ENCODE measurements at regions not wholly inside any gene's neighbourhood (a gene's known extent, or its start where the extent isn't known, plus 50 kb on each side); places are given as distances from the start of the nearest gene placed in this dataset.
"Not testable (repeated sequence)": the region's sequence is repeated elsewhere in the genome, so short reads cannot be mapped to it uniquely, and the experiment has no call there.

DNA sequence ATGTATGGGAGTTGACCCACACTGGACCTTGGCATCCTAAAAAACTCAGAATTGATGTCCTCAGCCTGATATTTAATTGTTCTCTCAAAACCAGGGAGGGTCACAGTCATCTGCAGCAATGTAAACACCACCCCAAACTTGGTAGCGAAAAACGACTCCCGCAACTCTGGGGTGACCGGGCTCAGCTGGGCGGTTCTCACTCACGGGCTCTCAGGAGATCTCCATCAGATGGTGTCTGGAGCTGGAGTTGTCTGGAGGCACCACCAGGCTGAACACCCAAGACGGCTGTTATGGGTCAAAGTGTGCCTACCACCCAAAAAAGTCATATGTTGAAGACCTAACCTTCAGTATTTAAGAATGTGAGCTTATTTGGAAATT, 50.9 kb upstream of the NXT1 start:
- no peak for DNase-seq

DNA sequence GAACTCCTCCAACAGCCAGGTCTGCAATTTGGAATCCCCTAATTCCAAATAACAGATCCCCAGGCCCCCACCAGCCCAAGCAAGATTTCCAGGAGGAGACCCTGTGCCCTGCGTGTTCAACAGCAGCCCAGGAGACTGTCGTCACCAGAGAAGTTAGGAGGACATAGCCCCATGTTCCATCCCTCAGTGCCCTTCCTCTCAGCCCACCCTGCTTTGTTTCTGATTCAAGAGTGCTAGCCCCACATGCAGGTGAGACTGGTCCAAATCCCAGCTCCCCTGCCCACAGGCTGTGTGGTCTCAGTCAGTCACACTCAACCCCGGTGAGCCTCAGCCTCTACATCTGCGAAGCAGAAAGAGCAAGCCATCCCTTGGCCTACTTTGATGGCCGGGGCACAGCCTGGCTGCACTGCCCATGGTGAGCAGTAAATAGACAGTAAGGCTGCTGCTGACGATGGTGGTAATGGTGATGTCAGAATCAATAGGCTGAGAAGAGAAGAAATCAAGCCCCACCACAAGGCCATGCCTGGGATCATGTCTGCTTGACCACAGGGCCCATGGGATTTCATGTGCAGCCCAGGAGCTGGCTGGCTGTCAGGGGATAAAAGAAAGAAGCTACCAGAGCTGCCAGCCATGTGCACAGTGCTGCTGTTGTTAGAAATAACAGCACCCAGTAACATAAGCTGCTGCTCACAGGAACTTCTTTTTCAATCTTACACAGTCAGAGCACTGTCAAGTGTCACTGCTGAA, 51.5 kb upstream of the NXT1 start:
- no peak for DNase-seq

DNA sequence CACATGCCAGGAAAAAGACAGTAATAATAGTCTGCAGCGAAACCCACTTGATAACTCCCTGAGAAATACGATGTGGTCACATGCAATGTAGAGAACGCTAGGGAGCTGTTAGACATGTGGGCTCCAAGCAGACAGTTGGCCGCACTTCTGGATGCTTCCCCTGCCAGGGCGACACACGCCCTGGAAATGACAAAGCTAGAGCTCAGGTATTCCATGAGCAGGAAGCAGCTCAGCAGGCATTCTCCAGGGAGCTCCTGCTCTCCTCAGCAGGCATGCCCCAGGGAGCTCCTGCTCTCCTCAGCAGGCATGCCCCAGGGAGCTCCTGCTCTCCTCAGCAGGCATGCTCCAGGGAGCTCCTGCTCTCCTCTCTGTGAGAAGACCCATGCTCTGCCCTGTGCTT, 52.4 kb upstream of the NXT1 start:
- no peak for DNase-seq

DNA sequence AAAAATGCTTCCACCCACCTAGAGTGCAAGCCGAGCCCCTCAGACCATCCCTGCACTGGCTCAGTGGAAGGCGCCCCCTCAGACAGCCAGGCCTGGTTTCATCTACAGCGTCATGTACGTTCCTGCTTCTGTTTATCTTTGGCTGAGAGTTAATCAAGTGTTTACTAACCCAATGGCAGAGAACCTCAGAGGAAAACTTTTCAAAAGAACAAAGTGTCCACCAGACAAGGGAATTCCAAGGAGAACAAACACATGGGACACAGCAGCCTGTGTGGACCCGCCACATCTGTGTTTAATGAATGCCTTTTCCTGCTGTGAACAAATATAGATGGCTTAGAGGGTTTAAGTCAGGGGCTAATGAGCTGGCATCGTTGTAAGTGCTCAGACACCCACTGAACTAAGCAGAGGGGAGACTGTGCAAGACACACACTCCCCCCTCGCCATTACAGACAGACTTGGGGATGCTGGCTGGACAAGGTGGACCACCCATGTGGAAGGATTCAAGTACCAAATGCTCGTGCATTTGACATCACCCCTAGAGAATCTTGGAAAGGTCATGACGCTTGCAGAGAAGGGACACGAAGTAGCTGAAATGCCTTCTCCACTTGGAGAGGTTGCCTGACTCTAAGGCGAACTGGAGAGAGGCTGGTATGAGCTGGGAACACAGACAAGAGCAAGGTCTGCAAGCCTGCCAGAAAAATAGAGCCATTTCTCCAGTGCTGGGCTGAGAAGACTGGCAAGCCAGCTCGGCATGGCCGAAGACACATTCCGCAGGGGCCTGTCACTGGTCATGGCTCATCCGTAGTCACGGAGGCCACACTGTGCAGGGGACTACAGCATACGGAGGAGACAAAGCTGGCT, 53.5 kb upstream of the NXT1 start:
- no peak for DNase-seq

DNA sequence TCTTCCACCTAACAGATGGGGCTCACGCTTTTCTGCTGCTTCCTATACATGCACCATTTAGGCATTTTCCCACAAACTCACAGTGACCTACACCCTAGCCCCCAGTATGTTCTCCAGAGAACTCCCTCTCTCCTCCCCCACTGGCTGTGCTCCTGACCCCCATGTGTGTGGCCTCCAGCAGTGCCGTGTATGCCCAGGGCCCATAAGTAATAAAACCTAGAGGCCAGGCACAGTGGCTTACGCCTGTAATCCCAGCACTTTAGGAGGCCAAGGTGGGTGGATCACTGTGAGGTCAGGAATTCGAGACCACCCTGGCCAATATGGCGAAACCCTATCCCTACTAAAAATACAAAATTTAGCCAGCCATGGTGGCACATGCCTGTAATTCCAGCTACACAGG, 54.7 kb upstream of the NXT1 start:
- no peak for DNase-seq

DNA sequence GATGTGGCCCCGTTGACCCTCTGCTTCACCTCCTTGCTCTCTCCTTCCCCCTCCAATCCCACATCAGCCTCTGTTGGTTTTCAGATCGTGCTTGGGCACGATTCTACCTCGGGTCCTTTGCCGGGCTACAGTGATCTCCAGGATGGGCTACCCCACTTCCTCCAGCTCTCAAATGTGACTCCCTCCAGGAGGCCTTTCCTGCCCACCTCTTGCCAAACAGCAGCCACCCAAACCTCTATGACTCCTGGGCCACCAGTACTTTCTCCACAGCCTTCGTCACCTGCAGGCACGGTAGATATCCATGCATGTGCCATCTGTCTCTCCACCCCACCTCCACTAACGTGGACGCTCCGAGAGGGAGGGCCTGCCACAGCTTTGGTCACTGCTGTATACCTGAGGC, 55.9 kb upstream of the NXT1 start:
- DNase-seq = no peak

DNA sequence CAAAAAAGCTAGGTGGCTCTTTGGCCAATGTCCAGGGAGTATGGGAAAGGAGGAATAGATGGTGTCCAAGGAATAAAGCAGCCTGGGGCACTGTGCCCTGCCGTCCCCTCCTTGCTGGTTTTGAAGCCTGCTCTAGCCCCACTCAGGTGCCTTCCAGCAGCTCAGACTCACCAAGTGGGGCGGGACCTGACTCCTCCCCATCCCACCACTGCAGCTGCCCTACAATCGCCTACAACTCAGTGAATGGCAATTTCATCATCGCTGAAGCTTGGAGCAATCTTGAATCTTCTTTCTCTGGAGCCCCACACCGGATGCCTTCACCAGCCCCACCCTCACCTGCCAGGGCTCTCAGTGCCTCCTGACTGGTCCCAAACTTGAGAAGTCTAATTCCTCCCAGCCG, 56.4 kb upstream of the NXT1 start:
- DNase-seq = no peak

DNA sequence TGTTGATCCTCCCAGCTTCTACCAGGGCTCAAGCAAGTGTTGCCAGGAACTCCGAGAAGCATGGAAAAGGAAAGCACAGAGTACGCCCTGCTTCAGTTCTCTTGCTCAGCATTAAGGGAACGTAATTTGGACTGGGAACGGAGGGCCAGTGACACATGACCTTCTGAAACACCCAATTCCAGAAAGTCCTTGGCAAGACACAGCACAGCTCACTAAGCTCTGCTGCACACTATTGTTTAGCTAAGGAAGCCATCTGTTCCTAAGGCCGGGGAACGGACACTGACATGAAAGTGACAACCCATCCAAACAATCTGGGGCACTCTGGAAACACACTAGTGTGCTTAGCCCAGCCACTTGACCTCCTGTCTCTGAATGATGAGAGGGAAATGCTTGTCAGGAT, 56.9 kb upstream of the NXT1 start:
- DNase-seq = no peak

DNA sequence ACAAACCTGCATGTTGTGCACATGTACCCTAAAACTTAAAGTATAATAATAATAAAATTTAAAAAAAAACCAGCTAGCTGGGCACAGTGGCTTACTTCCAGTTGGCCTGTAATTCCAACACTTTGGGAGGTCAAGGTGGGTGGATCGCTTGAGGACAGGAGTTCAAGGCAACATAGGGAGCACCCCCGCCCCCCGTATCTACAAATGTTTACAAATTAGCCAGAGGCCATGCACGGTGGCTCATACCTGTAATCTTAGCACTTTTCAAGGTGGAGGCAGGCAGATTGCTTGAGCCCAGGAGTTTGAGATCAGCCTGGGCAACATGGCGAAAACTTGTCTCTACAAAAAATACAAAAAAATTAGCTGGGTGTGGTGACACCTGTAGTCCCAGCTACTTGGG, 58.3 kb upstream of the NXT1 start:
- not testable (repeated sequence) for DNase-seq

DNA sequence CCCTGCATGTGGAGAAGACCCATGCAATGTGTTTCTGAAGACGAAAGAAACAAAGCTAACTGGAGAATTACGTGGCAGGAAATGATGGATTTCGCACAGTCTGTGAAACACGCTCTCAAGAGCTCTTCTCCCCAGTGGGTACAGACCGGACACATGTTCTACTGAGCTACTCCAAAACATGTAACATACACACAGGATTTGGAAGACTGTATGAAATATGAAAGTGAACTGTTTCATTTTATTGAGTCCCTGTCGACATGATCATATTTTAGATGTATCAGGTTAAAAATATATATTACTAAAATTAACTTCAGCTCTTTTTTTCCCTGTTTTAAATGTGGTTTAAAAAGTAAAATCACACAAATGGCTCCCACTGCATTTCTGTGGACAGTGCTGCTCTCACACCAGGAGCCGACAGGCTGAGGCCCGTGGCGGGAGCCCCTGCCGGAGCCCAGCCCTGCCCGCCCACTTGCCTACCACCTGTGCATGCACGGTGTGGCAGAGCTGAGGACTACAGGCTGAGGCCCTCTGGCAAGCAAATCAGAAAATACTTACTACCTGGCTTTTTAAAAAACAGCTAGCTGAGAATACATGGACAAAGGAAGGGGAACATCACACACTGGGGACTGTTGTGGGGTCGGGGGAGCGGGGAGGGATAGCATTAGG, 58.9 kb upstream of the NXT1 start:
- no peak for DNase-seq

DNA sequence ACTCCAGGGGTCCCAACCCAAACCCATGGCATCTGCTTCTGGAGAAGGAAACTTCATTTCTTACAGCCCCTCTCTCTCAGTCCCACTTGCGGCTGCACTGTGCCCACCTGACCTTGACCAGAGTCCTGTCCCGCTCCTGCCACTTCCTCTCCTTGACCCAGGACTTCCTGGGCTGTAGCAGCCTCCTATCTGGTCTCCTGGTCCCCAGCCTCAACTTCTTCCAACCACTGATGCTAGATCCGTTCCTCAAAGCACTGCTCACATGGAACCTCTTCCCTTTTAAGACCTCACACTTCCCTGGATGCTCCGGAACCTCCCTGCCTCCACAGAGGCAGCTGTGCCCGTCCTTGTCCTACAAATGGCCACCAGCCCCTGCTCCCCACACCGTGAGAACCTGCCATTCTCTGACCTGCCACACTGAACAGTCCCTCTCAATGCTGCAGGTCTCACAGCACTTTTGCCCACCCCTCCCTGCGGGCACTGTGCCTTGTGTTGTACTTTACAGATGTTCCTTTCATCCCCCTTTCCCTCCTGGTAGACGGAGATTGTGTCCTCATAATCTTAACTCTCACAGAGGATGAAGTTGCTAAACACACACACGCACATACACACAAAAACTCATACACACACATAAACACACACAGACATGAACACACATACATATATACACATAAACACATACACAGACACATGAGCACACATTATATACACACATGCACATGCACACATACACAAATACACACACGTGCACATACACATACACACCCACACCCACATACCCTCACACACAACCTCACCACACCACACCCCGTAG, 59.6 kb upstream of the NXT1 start:
- DNase-seq = no peak

DNA sequence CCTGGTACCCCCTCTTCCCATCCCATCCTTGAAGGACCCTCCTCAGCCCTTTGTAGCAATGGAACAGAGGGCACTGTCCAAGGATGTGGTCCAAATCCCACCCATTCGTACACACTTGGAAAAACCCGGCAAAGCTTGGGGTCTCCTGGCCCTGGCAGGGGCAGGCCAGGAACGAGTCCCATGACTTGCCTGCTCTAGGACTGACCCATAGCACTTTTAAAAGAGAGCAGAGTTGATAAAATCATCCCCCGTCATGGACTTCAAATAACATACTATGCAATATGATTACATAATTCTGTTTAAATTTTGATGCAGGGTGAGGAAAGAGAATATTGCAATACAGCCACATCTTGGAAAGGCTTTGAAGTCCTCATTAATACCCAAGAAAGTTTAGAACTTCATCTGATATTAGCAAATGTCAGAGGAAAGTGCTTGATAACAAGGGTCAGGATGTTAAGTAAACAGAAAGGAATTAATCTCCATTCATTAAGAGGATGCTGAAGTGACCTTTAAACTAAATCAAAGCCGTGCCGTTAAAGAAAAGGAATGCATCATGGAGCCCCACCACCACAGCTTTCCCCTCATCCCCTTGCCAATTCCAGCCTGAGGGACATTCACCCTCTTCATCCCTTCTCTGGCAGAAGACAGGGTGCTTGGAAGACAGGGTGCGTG, 60.7 kb upstream of the NXT1 start:
- no peak for DNase-seq

DNA sequence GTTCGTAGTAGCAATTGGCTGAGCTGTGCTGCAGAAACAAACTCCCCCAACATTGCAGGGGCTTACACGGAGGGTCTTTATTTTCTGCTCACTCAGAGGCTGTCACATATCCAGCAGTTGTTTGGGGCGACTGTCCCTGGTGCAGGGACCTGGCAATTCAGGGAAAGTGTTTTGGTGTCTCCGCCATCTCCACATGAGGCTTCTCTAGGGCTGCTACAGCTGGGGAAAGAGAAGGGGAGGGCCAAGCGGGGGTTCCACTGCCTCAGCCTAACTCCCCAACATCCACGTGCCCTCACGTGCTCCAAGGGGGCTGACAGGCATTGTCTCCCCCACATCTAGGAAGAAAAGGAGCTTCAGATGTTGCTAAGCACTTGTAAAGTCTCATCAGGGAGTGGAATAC, 61.3 kb upstream of the NXT1 start:
- no peak for DNase-seq

DNA sequence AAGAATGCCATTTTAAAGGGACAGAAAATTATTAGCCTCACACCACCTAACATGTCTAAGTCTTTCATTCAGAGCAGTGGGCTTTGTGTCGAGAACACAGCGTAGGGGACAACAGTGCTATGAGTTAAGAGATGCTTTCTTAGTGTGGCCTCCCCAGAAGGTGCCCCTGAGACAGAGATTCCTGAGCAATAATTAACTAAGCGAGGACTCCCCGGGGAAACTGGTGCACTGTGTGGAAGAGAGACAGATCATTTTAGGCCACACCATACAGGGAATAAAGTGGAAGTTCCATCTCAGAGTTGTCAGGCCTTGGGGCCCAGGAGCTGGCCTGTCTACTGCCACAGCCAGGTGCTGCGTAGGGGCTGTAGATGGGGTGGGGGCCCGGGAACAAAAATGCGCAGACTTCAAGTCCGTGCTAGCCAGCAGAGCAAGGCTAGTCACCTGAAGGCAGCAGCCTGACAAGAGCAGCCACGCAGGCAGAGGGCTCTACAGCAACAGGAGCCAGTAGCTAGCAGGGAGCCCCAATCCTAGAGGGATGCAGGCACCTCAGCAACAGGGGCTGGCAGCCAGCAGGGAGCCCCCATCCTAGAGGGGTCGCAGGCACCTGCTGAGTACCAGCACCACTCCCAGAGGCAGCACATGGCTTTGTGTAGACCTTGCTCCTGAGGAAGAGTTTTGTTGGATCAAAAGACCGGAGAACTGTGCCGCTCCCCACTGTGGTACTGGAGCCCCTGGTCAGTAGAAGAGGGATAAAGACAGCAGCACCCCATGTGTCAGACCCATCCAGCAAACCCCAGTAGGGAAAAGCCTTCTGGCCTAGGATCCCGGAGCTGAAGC, 63.0 kb upstream of the NXT1 start:
- no peak for DNase-seq

DNA sequence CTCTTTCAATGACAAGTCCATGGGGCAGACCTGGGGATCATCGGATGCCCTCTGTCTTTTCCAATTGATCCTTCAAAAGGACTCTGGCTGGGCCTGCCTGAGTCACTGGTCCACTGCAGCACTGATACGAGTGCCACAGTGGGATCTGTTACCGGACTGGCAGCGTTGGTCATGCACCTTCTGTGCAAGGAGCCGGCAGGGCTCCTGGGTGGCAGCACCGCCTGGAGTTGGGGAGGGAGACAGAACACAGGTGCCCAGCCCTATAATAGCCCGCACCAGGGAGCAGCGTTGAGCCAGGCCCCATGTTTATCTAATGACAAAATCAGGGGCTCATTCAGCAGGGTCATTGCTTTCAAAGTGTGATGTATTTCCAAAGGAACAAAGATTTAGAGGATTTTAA, 64.2 kb upstream of the NXT1 start:
- DNase-seq = no peak

DNA sequence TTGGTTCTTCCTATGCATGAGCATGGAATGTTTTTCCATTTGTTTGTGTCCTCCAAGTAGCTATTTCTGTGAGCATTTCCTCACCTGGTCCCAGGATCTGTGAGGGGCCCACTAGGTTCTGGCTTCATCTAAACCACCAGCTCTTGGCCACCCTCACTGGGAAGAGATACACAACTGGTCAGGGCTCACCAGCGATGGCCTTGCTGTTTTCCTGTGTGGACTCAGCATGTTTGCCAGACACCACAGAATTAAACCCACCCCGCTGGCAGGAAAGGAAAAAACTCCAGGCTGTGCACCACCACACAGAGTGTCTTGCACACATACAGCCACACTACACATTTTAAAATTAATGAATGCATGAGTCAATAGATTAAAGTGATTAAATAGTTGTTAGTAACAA, 65.1 kb upstream of the NXT1 start:
- no peak for DNase-seq

DNA sequence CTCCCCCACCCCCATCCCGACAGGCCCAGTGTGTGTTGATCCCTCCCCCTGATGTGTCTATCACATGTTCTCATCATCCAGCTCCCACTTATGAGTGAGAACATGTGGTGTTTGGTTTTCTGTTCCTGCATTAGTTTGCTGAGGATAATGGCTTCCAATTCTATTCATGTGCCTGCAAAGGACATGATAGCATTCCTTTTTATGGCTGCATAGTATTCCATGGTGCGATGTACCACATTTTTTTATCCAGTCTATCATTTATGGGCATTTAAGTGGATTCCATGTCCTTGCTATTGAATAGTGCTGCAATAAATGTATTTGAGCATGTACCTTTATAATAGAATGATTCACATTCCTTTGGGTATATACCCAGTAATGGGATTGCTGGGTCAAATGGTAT, 66.6 kb upstream of the NXT1 start:
- DNase-seq = no peak

DNA sequence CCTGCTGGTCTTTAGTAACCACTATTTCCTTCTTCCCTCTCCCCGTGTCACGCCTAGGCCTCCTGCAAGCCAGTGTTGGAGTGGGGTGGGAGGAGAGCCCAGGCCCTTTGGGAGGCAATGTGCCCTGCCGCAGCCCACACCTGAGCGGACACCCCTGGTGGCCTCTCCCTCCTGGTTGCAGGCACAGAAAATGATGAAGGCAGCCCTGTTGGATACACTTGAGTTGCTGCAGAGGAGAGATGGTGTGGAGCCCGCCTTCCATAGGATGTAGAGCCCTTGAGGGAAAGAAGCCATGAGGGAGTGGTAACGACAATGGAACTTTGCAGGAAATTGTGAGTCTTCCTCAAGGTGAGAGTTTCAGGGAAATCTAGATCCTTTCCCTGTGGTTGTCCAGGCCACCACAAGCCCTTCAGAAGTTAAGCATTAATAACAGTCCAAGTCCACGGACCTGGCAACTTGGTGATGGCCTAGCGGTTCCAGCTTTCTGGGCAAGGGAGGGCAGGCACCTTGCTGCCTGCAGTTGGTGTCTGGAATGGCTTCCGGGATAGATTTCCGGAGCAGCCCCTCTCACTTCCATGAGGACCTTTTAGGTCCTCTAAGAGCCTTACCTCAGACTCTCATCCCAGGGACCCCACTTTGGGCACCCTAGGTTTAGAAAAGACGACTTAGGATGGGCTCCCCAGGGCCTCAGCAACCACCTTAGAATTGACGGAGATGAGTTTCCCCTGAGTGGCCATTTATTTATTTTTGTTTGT, 67.3 kb upstream of the NXT1 start:
- DNase-seq = no peak

DNA sequence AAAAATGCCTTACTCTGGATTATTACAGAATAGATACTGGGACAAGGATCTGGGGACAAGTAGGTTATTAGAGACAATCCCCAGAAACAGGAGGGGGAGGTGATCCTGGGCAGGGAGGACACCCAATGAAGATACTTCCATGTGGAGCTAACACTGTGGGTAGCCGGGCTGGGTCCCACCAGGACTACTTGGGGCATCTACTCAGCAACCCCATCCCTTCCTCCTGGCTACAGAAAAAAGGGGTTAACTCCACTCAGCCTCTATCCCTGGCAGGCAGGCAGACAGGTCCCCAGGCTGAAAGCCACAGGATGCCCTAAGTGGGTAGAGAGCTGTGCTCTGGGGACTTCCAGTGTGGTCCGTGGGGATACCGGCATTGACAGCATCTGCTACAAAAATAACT, 68.0 kb upstream of the NXT1 start:
- DNase-seq = no peak

DNA sequence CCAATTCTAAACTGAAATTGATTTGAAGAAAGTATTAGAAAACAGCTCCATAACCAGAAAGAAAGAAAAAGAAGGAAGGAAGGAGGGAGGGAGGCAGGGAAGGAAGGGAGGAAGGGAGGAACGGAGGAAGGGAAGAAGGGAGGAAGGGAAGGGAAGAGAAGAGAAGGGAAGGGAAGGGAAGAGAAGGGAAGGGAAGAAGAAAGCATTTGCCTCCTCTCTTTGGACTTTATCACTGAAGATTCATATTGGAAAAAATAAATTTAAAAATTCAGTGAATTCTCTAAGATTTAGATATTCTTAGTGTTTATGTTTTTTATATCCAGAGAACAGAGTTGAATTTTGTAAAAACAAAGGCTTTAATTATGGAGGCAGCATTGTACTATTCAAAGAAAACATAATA, 68.5 kb upstream of the NXT1 start:
- no peak for DNase-seq

DNA sequence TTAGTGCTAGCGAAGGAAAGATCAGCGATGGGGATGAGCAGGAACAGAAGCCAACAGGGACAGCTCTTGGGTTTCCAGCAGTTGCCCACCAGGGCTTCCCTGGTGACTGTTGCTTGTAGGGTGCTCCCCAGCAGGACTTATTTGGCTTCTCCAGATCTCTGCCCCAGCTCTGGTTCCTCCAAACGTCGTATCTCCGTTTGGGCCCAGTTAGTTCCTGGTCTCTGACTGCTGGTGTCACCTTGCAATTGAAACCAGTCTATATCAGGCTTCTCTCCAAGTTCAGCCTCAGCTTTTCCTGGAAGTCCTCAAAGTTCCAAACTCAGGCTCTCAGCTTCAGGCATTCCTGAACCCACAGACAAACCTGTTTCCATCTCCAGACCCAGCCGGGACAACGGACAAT, 70.8 kb upstream of the NXT1 start:
- DNase-seq = no peak
